K562 (cell line): ENCODE measurements at regions not wholly inside any gene's neighbourhood (a gene's known extent, or its start where the extent isn't known, plus 50 kb on each side); places are given as distances from the start of the nearest gene placed in this dataset.

Experiments used
- ATAC-seq: fragments of 200-7000 bp; cut with Tn5 transposase; 3 replicates; pipeline ENCODE4 v1.9.1; 2020; ENCODE audit warnings: moderate library complexity
- BruUV-seq: library from RNA; stranded (reverse); fragments of 400-500 nt; replicated peaks from 2 replicates; lab custom pipeline; 2021; lab: Mats Ljungman, UMichigan
- CTCF ChIA-PET: fragments of 300-600 bp; formaldehyde crosslinking; extraction: SDS; loops from one replicate; lab custom pipeline; 2021; ENCODE audit warnings: low intra/inter-chr PET ratio; lab: Yijun Ruan, JAX
- POLR2A ChIA-PET: fragments of 300-600, 350-650 bp; sonication (Branson Sonifier 250); formaldehyde crosslinking; extraction: SDS; loops from one replicate; lab custom pipeline; 2021; ENCODE audit warnings: antibody characterized with exemption, inconsistent platforms; lab: Yijun Ruan, JAX
- DNase-seq, 4 experiments: peaks; one replicate each; pipeline versions ENCODE4 v3.0.0 to v3.0.0-alpha.2; 2011 to 2018; ENCODE audit warnings: low spot score in 3 of 4, mixed read lengths in 3 of 4; ENCODE audit errors: extremely low read depth in 1 of 4
- FAIRE-seq: peaks from 2 replicates; lab custom pipeline; 2011; peaks lifted over from hg19 to GRCh38; lab: Jason Lieb, UNC
- H2AFZ ChIP-seq: 2 replicates; pipeline ENCODE4 v1.6.0; 2011; ENCODE audit warnings: low read depth, low read length, control low read depth, inconsistent platforms
- H3K27ac ChIP-seq: fragments of 200-600 bp; 3 replicates; pipeline ENCODE4 v1.8.0; 2011; ENCODE audit warnings: low read depth, mild to moderate bottlenecking, control low read depth, inconsistent platforms, low read length, moderate library complexity, mixed read lengths; ENCODE audit errors: extremely low read depth
- H3K27me3 ChIP-seq, 2 experiments: fragments of 300-600 bp in 1 of 2; 2 replicates in 1 of 2; 3 replicates in 1 of 2; pipeline versions ENCODE4 v1.6.0 to v1.8.0; 2011; ENCODE audit warnings: inconsistent platforms in 2 of 2, low read length in 2 of 2, mild to moderate bottlenecking in 1 of 2, mixed read lengths in 1 of 2, moderate library complexity in 1 of 2; ENCODE audit not compliant: control insufficient read depth in 2 of 2, insufficient read depth in 2 of 2
- H3K36me3 ChIP-seq: fragments of 300-600 bp; 3 replicates; pipeline ENCODE4 v1.8.0; 2011; ENCODE audit warnings: mild to moderate bottlenecking, low read length, inconsistent platforms; ENCODE audit not compliant: control insufficient read depth, insufficient read depth
- H3K4me1 ChIP-seq, 2 experiments: fragments of 200-600 bp in 1 of 2; replicated peaks in 1 of 2; 2 replicates in 1 of 2; 3 replicates in 1 of 2; pipeline versions ENCODE4 v1.5.1 to v1.8.0; 2011; ENCODE audit warnings: inconsistent platforms in 2 of 2, low read length in 2 of 2, mild to moderate bottlenecking in 1 of 2, mixed read lengths in 1 of 2, moderate library complexity in 1 of 2; ENCODE audit not compliant: control insufficient read depth in 2 of 2, insufficient read depth in 2 of 2
- H3K4me2 ChIP-seq: 2 replicates; pipeline ENCODE4 v1.6.1; 2011; ENCODE audit warnings: low read length, control low read depth, inconsistent platforms, mixed read lengths; ENCODE audit not compliant: insufficient read depth
- H3K4me3 ChIP-seq: fragments of 200-600 bp; sonication (generic), shearing (Covaris generic); 2 replicates; pipeline ENCODE4 v1.5.1; 2016; ENCODE audit warnings: control low read depth, inconsistent platforms
- H3K79me2 ChIP-seq: fragments of 200-600 bp; 3 replicates; pipeline ENCODE4 v1.8.0; 2011; ENCODE audit warnings: low read length, inconsistent platforms; ENCODE audit not compliant: control insufficient read depth, insufficient read depth
- H3K9ac ChIP-seq, 2 experiments: 2 replicates each; pipeline versions ENCODE4 v1.6.0 to v1.6.1; 2011; ENCODE audit warnings: low read depth in 2 of 2, low read length in 2 of 2, control low read depth in 1 of 2, inconsistent platforms in 1 of 2, mild to moderate bottlenecking in 1 of 2, mixed read lengths in 1 of 2; ENCODE audit not compliant: insufficient read depth in 1 of 2
- H3K9me1 ChIP-seq: one replicate; pipeline ENCODE4 v1.6.0; 2011; ENCODE audit warnings: inconsistent platforms, mild to moderate bottlenecking, low read length, moderate library complexity; ENCODE audit not compliant: control insufficient read depth, insufficient read depth
- H3K9me3 ChIP-seq: replicated peaks from 2 replicates; pipeline ENCODE4 v1.5.1; 2011; ENCODE audit warnings: low read depth, low read length, inconsistent platforms; ENCODE audit not compliant: control insufficient read depth, insufficient read depth
- H4K20me1 ChIP-seq: replicated peaks from 2 replicates; pipeline ENCODE4 v1.6.1; 2011; ENCODE audit warnings: low read length, inconsistent platforms, mixed read lengths; ENCODE audit not compliant: control insufficient read depth, insufficient read depth
- HNRNPK ChIP-seq: fragments of 200-400 bp; formaldehyde crosslinking; IDR thresholded peaks from one replicate; pipeline ENCODE4 v1.6.1; 2018; ENCODE audit warnings: mild to moderate bottlenecking, low read depth, low read length; ENCODE audit not compliant: poor library complexity, severe bottlenecking
- JUND ChIP-seq, 2 experiments: IDR thresholded peaks; 2 replicates in 1 of 2; 3 replicates in 1 of 2; pipeline ENCODE4 v1.6.1; 2011; ENCODE audit warnings: borderline replicate concordance in 2 of 2, low read depth in 2 of 2, low read length in 2 of 2, improper control_type of control experiment in 1 of 2, missing biosample characterization in 1 of 2, missing genetic modification characterization in 1 of 2, missing genetic modification reagents in 1 of 2
- NRF1 ChIP-seq, 2 experiments: fragments of 450-650 bp; IDR thresholded peaks in 1 of 2; conservative IDR thresholded peaks in 1 of 2; 2 replicates each; pipeline ENCODE4 v1.6.1; 2014; ENCODE audit warnings: mild to moderate bottlenecking in 2 of 2
- SMAD4 ChIP-seq: fragments of 250-450 bp; sonication (Bioruptor Pico); conservative IDR thresholded peaks from 2 replicates; pipeline ENCODE4 v1.8.0; 2021; ENCODE audit warnings: inconsistent platforms, mild to moderate bottlenecking, moderate library complexity
- ZNF282 ChIP-seq: sonication (generic); formaldehyde crosslinking; IDR thresholded peaks from 2 replicates; pipeline ENCODE4 v1.8.1; 2023; ENCODE audit warnings: missing genetic modification reagents
- ZNF41 ChIP-seq: fragments of 250-450 bp; sonication (Bioruptor Pico); conservative IDR thresholded peaks from 2 replicates; pipeline ENCODE4 v1.4.0; 2020; ENCODE audit warnings: mild to moderate bottlenecking
- WGBS: fragments of 100-300 bp; shearing (Covaris generic); methylation state at CpG from one replicate; pipeline ENCODE4 v1.1.6; 2016; ENCODE audit warnings: low coverage, mixed read lengths; ENCODE audit not compliant: insufficient coverage; ENCODE audit errors: missing lambda C conversion rate; 5-methylcytosine and 5-hydroxymethylcytosine counted together
- in situ Hi-C: fragments of 300-500 bp; cut with MboI; formaldehyde crosslinking; loops from 4 replicates; pipeline ENCODE4 v1.15.0; 2018; ENCODE audit warnings: inconsistent platforms, mixed read lengths
- intact Hi-C: fragments of 100-400 bp; cut with micrococcal nuclease; formaldehyde crosslinking; loops from 2 replicates; pipeline ENCODE4 v1.14.2; 2022
- TF ChIP-seq, protein P1 (sequence below): fragments of 250-450 bp; sonication (Bioruptor Pico); IDR thresholded peaks from 2 replicates; pipeline ENCODE4 v1.5.0; 2021; ENCODE audit warnings: mild to moderate bottlenecking, borderline replicate concordance
- TF ChIP-seq, protein P2 (sequence below), 2 experiments: fragments of 200-800 bp in 1 of 2; sonication (Bioruptor generic) in 1 of 2; sonication (generic) in 1 of 2; formaldehyde crosslinking in 1 of 2; IDR thresholded peaks in 1 of 2; conservative IDR thresholded peaks in 1 of 2; 2 replicates each; pipeline versions ENCODE4 v1.5.0 to v1.6.1; 2016 to 2020; ENCODE audit warnings: missing compliant biosample characterization in 1 of 2, missing genetic modification characterization in 1 of 2, missing genetic modification reagents in 1 of 2
- TF ChIP-seq, protein P3 (sequence below): fragments of 450-650 bp; formaldehyde crosslinking; IDR thresholded peaks from 2 replicates; pipeline ENCODE4 v1.4.0; 2020; ENCODE audit warnings: mild to moderate bottlenecking, moderate library complexity

DNA sequence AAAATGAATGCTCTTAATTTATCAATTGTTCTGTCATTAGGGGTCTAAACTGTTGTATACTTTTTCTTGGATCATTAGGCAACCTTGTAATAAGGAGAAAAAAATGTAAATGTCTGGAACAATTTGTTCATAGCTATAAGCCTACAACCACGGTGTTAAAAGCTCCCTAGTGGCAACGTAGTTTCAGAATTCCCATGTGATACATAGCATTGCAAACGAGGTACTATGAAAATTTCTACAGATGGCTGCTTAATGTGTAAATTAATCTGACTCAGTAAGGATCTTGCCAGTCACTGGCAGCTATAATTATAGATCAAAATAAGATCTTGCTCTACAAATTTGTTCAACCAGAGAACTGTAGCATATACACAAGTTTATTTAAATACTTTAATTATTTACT is 304.1 kb upstream of the ADGRL4 start:
- Histone ChIP-seq H3K9me3 (no peaks in the 10 kb centered on the region), H3K36me3 (no peaks in the 10 kb centered on the region), H4K20me1 (no peaks in the 10 kb centered on the region), H3K4me1 (no peaks in the 10 kb centered on the region), H3K27ac (no peak overlapping the region), H3K4me2 (no peak overlapping the region), H3K27me3 (no peaks in the 10 kb centered on the region), H3K79me2 (no peaks in the 10 kb centered on the region), H2AFZ (no peak overlapping the region)
- ChIA-PET POLR2A (no interaction called here), CTCF (no interaction called here)
- FAIRE-seq (no peak), DNase-seq (no peak)
- in situ Hi-C loops, result no loop called here
- WGBS, result 0% methylated on average over 3 of the region's 3 CpGs
- TF ChIP-seq, protein P1, sequence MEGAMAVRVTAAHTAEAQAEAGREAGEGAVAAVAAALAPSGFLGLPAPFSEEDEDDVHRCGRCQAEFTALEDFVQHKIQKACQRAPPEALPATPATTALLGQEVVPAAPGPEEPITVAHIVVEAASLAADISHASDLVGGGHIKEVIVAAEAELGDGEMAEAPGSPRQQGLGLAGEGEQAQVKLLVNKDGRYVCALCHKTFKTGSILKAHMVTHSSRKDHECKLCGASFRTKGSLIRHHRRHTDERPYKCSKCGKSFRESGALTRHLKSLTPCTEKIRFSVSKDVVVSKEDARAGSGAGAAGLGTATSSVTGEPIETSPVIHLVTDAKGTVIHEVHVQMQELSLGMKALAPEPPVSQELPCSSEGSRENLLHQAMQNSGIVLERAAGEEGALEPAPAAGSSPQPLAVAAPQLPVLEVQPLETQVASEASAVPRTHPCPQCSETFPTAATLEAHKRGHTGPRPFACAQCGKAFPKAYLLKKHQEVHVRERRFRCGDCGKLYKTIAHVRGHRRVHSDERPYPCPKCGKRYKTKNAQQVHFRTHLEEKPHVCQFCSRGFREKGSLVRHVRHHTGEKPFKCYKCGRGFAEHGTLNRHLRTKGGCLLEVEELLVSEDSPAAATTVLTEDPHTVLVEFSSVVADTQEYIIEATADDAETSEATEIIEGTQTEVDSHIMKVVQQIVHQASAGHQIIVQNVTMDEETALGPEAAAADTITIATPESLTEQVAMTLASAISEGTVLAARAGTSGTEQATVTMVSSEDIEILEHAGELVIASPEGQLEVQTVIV (CRISPR knock-in tag), result no peak
- TF ChIP-seq ZNF41 (CRISPR knock-in tag) (no peak), ZNF282 (CRISPR knock-in tag) (no peak), JUND (IDR thresholded peaks at IDR 0.05; ENCODE audit: borderline replicate concordance, low read depth, low read length) (no peak), JUND (tag; IDR thresholded peaks at IDR 0.05; ENCODE audit: borderline replicate concordance, low read depth, low read length) (no peak), HNRNPK (no peak), NRF1 (conservative IDR thresholded peaks at IDR 0.05 in 1 of 2, IDR thresholded peaks at IDR 0.05 in 1 of 2) (no peak), SMAD4 (no peak)
- TF ChIP-seq, protein P2, sequence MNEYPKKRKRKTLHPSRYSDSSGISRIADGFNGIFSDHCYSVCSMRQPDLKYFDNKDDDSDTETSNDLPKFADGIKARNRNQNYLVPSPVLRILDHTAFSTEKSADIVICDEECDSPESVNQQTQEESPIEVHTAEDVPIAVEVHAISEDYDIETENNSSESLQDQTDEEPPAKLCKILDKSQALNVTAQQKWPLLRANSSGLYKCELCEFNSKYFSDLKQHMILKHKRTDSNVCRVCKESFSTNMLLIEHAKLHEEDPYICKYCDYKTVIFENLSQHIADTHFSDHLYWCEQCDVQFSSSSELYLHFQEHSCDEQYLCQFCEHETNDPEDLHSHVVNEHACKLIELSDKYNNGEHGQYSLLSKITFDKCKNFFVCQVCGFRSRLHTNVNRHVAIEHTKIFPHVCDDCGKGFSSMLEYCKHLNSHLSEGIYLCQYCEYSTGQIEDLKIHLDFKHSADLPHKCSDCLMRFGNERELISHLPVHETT (CRISPR knock-in tag; conservative IDR thresholded peaks at IDR 0.05 in 1 of 2, IDR thresholded peaks at IDR 0.05 in 1 of 2), result no peak
- TF ChIP-seq, protein P3, sequence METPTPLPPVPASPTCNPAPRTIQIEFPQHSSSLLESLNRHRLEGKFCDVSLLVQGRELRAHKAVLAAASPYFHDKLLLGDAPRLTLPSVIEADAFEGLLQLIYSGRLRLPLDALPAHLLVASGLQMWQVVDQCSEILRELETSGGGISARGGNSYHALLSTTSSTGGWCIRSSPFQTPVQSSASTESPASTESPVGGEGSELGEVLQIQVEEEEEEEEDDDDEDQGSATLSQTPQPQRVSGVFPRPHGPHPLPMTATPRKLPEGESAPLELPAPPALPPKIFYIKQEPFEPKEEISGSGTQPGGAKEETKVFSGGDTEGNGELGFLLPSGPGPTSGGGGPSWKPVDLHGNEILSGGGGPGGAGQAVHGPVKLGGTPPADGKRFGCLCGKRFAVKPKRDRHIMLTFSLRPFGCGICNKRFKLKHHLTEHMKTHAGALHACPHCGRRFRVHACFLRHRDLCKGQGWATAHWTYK (CRISPR knock-in tag), result no peak
- TF ChIP-seq, all 486 proteins: peak for 0
- Histone ChIP-seq H3K4me3 (no peak overlapping the region), H3K9ac (no peak overlapping the region), H3K9me1 (no peaks in the 10 kb centered on the region)
- no peak for ATAC-seq
- intact Hi-C loops, result no loop called here
- BruUV-seq, result no TSS peak
